ENCODE measurements at regions not wholly inside any gene's neighbourhood (a gene's known extent, or its start where the extent isn't known, plus 50 kb on each side); places are given as distances from the start of the nearest gene placed in this dataset.

DNA sequence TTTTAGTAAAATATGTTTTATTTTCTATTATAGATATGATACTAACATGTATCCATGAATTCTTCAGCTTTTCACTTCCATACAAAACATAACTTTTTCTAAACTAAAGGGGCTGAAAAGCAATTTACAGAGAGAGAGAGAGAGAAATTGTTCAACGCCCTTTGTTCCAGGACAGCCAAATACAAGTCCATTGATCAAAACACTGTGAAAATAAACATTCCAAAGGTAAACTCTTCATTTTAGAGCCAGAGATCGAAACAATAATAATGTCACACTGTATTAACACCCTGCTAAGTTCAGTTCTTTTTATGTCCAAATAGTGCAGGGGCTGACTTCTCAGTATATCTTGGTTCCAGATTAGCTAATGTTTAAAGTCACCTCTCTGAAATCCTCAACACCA lies 516.2 kb upstream of the ATXN8OS start:
- TF ChIP-seq EP300 (IDR thresholded peaks at IDR 0.05; ENCODE audit: borderline replicate concordance) (no peak), NFIC (IDR thresholded peaks at IDR 0.05) (no peak), TAF1 (IDR thresholded peaks at IDR 0.05; ENCODE audit: low read depth) (no peak), EGR1 (IDR thresholded peaks at IDR 0.05) (no peak), TCF12 (IDR thresholded peaks at IDR 0.05; ENCODE audit: low read depth) (no peak), CREB1 (IDR thresholded peaks at IDR 0.05; ENCODE audit: low read depth) (no peak), CEBPB (IDR thresholded peaks at IDR 0.05) (no peak), RAD21 (IDR thresholded peaks at IDR 0.05; ENCODE audit: low read depth) (no peak), FOXM1 (IDR thresholded peaks at IDR 0.05; ENCODE audit: borderline replicate concordance, low read depth) (no peak), TEAD4 (IDR thresholded peaks at IDR 0.05) (no peak)
- TF ChIP-seq, protein P1, sequence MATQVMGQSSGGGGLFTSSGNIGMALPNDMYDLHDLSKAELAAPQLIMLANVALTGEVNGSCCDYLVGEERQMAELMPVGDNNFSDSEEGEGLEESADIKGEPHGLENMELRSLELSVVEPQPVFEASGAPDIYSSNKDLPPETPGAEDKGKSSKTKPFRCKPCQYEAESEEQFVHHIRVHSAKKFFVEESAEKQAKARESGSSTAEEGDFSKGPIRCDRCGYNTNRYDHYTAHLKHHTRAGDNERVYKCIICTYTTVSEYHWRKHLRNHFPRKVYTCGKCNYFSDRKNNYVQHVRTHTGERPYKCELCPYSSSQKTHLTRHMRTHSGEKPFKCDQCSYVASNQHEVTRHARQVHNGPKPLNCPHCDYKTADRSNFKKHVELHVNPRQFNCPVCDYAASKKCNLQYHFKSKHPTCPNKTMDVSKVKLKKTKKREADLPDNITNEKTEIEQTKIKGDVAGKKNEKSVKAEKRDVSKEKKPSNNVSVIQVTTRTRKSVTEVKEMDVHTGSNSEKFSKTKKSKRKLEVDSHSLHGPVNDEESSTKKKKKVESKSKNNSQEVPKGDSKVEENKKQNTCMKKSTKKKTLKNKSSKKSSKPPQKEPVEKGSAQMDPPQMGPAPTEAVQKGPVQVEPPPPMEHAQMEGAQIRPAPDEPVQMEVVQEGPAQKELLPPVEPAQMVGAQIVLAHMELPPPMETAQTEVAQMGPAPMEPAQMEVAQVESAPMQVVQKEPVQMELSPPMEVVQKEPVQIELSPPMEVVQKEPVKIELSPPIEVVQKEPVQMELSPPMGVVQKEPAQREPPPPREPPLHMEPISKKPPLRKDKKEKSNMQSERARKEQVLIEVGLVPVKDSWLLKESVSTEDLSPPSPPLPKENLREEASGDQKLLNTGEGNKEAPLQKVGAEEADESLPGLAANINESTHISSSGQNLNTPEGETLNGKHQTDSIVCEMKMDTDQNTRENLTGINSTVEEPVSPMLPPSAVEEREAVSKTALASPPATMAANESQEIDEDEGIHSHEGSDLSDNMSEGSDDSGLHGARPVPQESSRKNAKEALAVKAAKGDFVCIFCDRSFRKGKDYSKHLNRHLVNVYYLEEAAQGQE (IDR thresholded peaks at IDR 0.05; ENCODE audit: low read depth) = no peak
- TF ChIP-seq, protein P2, sequence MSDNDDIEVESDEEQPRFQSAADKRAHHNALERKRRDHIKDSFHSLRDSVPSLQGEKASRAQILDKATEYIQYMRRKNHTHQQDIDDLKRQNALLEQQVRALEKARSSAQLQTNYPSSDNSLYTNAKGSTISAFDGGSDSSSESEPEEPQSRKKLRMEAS (IDR thresholded peaks at IDR 0.05) = no peak
